ENCODE measurements at regions not wholly inside any gene's neighbourhood (a gene's known extent, or its start where the extent isn't known, plus 50 kb on each side); places are given as distances from the start of the nearest gene placed in this dataset.

DNA sequence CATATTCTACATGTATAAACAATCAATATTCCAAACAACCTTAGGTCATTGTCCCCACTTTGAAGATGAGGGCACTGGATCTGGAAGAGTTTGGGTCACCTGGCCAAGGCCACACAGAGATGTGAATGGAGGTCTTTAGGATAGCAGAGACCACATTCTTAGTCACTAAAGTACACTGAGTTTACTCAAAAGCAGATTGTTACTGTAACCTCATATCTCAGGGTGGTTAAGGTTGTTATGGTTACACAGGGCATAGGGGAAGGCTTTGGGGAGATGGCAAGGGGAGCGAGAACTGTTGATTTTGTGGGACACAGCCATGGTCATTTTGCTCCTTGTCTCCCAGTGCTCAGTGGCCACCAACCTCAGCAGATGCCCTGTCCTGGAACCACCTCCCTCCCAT, 109.4 kb downstream of the GATA6 start:
- no peaks in the 10 kb centered on the region for H3K9me3 Mint-ChIP-seq (ENCODE audit: unreplicated experiment)
- peaks cover 11% of the 10 kb centered on the region for H3K4me1 Mint-ChIP-seq (ENCODE audit: unreplicated experiment)
- no peak for DNase-seq (ENCODE audit: extremely low spot score, unreplicated experiment)
- no peaks in the 10 kb centered on the region for H3K36me3 Mint-ChIP-seq (ENCODE audit: unreplicated experiment)
- H3K27me3 Mint-ChIP-seq (ENCODE audit: unreplicated experiment): peaks cover 8% of the 10 kb centered on the region
- TF ChIP-seq, protein P1, sequence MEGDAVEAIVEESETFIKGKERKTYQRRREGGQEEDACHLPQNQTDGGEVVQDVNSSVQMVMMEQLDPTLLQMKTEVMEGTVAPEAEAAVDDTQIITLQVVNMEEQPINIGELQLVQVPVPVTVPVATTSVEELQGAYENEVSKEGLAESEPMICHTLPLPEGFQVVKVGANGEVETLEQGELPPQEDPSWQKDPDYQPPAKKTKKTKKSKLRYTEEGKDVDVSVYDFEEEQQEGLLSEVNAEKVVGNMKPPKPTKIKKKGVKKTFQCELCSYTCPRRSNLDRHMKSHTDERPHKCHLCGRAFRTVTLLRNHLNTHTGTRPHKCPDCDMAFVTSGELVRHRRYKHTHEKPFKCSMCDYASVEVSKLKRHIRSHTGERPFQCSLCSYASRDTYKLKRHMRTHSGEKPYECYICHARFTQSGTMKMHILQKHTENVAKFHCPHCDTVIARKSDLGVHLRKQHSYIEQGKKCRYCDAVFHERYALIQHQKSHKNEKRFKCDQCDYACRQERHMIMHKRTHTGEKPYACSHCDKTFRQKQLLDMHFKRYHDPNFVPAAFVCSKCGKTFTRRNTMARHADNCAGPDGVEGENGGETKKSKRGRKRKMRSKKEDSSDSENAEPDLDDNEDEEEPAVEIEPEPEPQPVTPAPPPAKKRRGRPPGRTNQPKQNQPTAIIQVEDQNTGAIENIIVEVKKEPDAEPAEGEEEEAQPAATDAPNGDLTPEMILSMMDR (IDR thresholded peaks at IDR 0.05): no peak
- H3K27ac Mint-ChIP-seq (ENCODE audit: unreplicated experiment): no peak overlapping the region
- no peak overlapping the region for H3K4me3 Mint-ChIP-seq (ENCODE audit: unreplicated experiment)

- TF ChIP-seq, protein P1 (IDR thresholded peaks at IDR 0.05): no peak
- DNase-seq (ENCODE audit: extremely low spot score, unreplicated experiment): no peak
- H3K27ac Mint-ChIP-seq (ENCODE audit: unreplicated experiment): no peak overlapping the region
- peaks cover 4% of the 10 kb centered on the region for H3K4me1 Mint-ChIP-seq (ENCODE audit: unreplicated experiment)
- no peaks in the 10 kb centered on the region for H3K9me3 Mint-ChIP-seq (ENCODE audit: unreplicated experiment)
- H3K4me3 Mint-ChIP-seq (ENCODE audit: unreplicated experiment): no peak overlapping the region
- peaks cover 14% of the 10 kb centered on the region for H3K27me3 Mint-ChIP-seq (ENCODE audit: unreplicated experiment)
- no peaks in the 10 kb centered on the region for H3K36me3 Mint-ChIP-seq (ENCODE audit: unreplicated experiment)
Observed at GRCh38 chr18:22277758-22278157, 108.4 kb downstream of the GATA6 start.

DNA sequence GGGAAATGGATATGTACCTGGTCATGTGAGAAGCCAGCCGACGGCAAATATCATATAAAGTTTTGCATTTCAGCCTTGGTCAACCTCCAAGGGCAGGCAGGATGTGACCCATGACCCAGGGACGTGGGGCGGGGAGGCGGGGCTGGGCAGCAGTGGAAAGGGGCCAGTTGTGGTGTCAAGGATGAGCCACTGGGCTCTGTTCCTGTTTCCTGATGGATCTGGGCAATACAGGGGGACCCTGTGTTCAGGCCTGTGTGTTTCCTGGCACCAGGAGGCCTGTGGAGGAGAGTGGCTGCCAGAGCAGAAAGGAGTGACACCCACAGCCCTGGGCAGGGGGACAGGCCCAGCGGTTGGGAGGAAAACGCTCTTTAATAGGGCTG, 106.9 kb downstream of the GATA6 start:
- H3K4me1 Mint-ChIP-seq (ENCODE audit: unreplicated experiment): no peaks in the 10 kb centered on the region
- DNase-seq (ENCODE audit: extremely low spot score, unreplicated experiment): no peak
- H3K27me3 Mint-ChIP-seq (ENCODE audit: unreplicated experiment): peaks cover 28% of the 10 kb centered on the region
- H3K36me3 Mint-ChIP-seq (ENCODE audit: unreplicated experiment): no peaks in the 10 kb centered on the region
- H3K9me3 Mint-ChIP-seq (ENCODE audit: unreplicated experiment): no peaks in the 10 kb centered on the region
- H3K27ac Mint-ChIP-seq (ENCODE audit: unreplicated experiment): no peak overlapping the region
- H3K4me3 Mint-ChIP-seq (ENCODE audit: unreplicated experiment): no peak overlapping the region
- TF ChIP-seq, protein P1 (IDR thresholded peaks at IDR 0.05): no peak

DNA sequence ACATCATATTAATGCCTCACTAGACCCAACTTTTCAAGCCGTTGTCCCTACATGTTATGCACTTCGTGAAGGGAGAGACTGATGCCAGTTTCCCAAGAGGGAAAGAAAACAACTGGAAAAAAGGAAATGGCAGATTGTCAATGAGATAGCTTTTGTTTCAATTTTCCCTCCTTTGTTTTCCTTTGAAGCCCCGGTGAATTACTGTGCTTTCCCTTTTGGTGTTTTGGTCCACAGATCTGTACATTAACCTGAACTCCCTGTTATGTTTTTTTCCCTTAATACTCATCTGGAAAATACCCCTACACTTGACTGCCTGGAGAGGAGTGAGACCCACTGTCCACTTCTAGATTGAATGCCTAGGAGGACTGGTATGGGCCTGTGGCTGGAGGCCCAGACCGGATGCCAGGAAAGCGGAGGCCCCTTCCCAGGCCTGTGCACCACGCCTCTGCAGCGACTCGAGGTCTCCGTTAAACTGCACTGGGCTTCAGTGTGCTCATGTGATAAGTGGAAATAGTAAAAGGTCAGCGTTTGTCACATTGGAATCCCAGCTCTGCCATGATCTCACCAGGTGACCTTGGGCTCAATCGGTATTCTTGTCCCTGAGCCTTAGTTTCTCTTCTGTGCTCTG, 106.4 kb downstream of the GATA6 start:
- TF ChIP-seq, protein P1 (IDR thresholded peaks at IDR 0.05): no peak
- no peaks in the 10 kb centered on the region for H3K9me3 Mint-ChIP-seq (ENCODE audit: unreplicated experiment)
- peaks cover 33% of the 10 kb centered on the region for H3K27me3 Mint-ChIP-seq (ENCODE audit: unreplicated experiment)
- no peaks in the 10 kb centered on the region for H3K36me3 Mint-ChIP-seq (ENCODE audit: unreplicated experiment)
- H3K27ac Mint-ChIP-seq (ENCODE audit: unreplicated experiment): no peak overlapping the region
- no peak for DNase-seq (ENCODE audit: extremely low spot score, unreplicated experiment)
- no peaks in the 10 kb centered on the region for H3K4me1 Mint-ChIP-seq (ENCODE audit: unreplicated experiment)
- no peak overlapping the region for H3K4me3 Mint-ChIP-seq (ENCODE audit: unreplicated experiment)

DNA sequence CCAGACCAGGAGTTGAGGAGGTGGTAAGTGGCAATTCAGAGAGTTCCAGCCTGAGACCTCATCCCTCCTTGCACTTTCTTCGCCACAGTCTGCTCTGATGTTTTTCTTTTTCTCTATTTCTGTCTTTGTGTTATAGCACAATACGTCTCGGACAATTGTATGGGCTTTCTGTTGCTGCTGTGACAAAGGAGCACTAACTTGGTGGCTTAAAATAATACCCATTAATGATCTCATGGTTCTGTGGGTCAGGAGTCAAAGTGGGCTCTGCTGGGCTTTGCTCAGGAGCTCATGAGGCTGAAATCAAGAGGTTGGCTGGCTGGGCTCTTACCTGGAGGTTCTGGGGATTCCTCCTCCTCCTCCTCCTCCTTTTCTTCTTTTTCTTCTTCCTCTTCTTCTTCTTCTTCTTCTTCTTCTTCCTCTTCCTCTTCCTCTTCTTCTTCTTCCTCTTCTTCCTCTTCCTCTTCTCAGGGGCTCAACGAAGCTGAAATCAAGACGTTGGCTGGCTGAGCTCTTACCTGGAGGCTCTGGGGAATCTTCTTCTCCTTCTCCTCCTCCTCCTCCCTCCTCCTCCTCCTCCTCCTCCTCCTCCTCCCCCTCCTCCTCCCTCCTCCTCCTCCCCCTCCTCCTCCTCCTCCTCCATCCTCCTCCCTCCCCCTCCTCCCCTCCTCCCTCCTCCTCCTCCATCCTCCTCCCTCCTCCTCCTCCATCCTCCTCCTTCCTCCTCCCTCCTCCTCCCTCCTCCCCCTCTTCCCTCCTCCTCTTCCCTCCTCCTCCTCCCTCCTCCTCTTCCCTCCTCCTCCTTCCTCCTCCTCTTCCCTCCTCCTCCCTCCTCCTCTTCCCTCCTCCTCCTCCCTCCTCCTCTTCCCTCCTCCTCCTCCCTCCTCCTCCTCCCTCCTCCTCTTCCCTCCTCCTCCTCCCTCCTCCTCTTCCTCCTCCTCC, 104.0 kb downstream of the GATA6 start:
- no peaks in the 10 kb centered on the region for H3K9me3 Mint-ChIP-seq (ENCODE audit: unreplicated experiment)
- H3K4me3 Mint-ChIP-seq (ENCODE audit: unreplicated experiment): no peak overlapping the region
- TF ChIP-seq, protein P1 (IDR thresholded peaks at IDR 0.05): no peak
- no peaks in the 10 kb centered on the region for H3K36me3 Mint-ChIP-seq (ENCODE audit: unreplicated experiment)
- H3K4me1 Mint-ChIP-seq (ENCODE audit: unreplicated experiment): no peaks in the 10 kb centered on the region
- H3K27me3 Mint-ChIP-seq (ENCODE audit: unreplicated experiment): peaks cover 37% of the 10 kb centered on the region
- H3K27ac Mint-ChIP-seq (ENCODE audit: unreplicated experiment): no peak overlapping the region
- DNase-seq (ENCODE audit: extremely low spot score, unreplicated experiment): no peak

Data from osteocyte (in vitro differentiated cells).